22Rv1 (cell line): ENCODE measurements at regions not wholly inside any gene's neighbourhood (a gene's known extent, or its start where the extent isn't known, plus 50 kb on each side); places are given as distances from the start of the nearest gene placed in this dataset.

Experiments used
- ZFX ChIP-seq: fragments of 450-650 bp; IDR thresholded peaks from 2 replicates; pipeline ENCODE4 v1.6.1; 2017; ENCODE audit warnings: antibody characterized with exemption, borderline replicate concordance
- TF ChIP-seq, protein P1 (sequence below): fragments of 450-650 bp; IDR thresholded peaks from 2 replicates; pipeline ENCODE4 v1.5.1; 2017; ENCODE audit warnings: mild to moderate bottlenecking

DNA sequence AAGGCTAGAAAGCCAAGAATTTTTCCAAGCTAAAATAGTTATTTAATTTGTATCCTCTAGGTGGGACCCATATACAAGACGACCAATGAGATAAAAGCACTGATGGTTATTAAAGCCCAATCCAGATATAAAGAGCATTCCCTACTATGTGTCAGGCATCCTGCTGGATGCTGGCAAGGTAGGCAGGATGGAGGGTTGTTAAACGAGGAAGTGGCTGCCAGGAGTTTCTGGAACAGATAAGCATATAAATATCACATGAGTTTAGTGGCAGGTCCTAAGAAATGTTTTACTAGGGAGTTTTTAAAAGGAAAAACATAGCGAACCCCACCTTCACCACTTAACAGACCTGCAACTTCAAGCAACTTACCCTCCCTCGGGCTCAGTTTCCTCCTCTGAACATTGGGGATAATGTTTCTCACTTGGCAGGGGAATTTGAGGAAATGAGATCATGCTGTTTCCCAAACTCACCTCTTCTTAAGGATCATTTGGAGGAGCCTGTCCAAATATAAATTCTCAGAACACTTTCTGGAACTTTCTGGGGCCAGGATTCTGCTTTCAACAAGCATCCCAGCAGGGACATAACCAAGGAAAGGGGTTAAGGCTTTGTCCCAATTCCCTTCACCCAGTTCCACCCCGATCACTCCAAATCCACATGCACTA, 94.3 kb upstream of the LDB2 start:
- TF ChIP-seq, protein P1, sequence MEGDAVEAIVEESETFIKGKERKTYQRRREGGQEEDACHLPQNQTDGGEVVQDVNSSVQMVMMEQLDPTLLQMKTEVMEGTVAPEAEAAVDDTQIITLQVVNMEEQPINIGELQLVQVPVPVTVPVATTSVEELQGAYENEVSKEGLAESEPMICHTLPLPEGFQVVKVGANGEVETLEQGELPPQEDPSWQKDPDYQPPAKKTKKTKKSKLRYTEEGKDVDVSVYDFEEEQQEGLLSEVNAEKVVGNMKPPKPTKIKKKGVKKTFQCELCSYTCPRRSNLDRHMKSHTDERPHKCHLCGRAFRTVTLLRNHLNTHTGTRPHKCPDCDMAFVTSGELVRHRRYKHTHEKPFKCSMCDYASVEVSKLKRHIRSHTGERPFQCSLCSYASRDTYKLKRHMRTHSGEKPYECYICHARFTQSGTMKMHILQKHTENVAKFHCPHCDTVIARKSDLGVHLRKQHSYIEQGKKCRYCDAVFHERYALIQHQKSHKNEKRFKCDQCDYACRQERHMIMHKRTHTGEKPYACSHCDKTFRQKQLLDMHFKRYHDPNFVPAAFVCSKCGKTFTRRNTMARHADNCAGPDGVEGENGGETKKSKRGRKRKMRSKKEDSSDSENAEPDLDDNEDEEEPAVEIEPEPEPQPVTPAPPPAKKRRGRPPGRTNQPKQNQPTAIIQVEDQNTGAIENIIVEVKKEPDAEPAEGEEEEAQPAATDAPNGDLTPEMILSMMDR, result no peak
- no peak for TF ChIP-seq ZFX
